Islet of Langerhans (tissue), 1 donor: ENCODE measurements at regions not wholly inside any gene's neighbourhood (a gene's known extent, or its start where the extent isn't known, plus 50 kb on each side); places are given as distances from the start of the nearest gene placed in this dataset.

Source experiments
- FAIRE-seq: peaks from one replicate; lab custom pipeline; 2011; peaks lifted over from hg19 to GRCh38; lab: Jason Lieb, UNC

- no peak for FAIRE-seq
Observed at GRCh38 chr12:28883406-28883997, 265.6 kb upstream of the FAR2 start.

GRCh38 chr12:28884904-28885679 lies 264.0 kb upstream of the FAR2 start:
- no peak for FAIRE-seq

GRCh38 chr12:28885928-28886327 lies 263.1 kb upstream of the FAR2 start:
- FAIRE-seq: no peak

- no peak for FAIRE-seq
Observed at GRCh38 chr12:28887461-28887990, 261.6 kb upstream of the FAR2 start.

GRCh38 chr12:28890664-28891063 lies 258.4 kb upstream of the FAR2 start:
- no peak for FAIRE-seq

GRCh38 chr12:28891126-28891525 lies 258.0 kb upstream of the FAR2 start:
- no peak for FAIRE-seq

- no peak for FAIRE-seq
Observed at GRCh38 chr12:28893365-28893764, 255.7 kb upstream of the FAR2 start.

GRCh38 chr12:28893856-28894255 lies 255.2 kb upstream of the FAR2 start:
- FAIRE-seq: no peak

GRCh38 chr12:28896421-28896820 lies 252.7 kb upstream of the FAR2 start:
- no peak for FAIRE-seq

GRCh38 chr12:28898038-28898437 lies 251.0 kb upstream of the FAR2 start:
- no peak for FAIRE-seq

- FAIRE-seq: no peak
Observed at GRCh38 chr12:28899951-28900350, 249.1 kb upstream of the FAR2 start.

GRCh38 chr12:28905220-28905955 lies 243.7 kb upstream of the FAR2 start:
- no peak for FAIRE-seq

GRCh38 chr12:28908646-28909045 lies 240.4 kb upstream of the FAR2 start:
- no peak for FAIRE-seq

GRCh38 chr12:28909291-28909690 lies 239.8 kb upstream of the FAR2 start:
- no peak for FAIRE-seq

GRCh38 chr12:28925719-28926376 lies 223.2 kb upstream of the FAR2 start:
- no peak for FAIRE-seq

- FAIRE-seq: no peak
Observed at GRCh38 chr12:28930704-28931103, 218.4 kb upstream of the FAR2 start.

GRCh38 chr12:28933176-28933575 lies 215.9 kb upstream of the FAR2 start:
- no peak for FAIRE-seq

GRCh38 chr12:28933864-28934527 lies 215.1 kb upstream of the FAR2 start:
- FAIRE-seq: no peak

- no peak for FAIRE-seq
Observed at GRCh38 chr12:28936221-28936620, 212.9 kb upstream of the FAR2 start.

GRCh38 chr12:28936711-28937110 lies 212.4 kb upstream of the FAR2 start:
- FAIRE-seq: no peak

GRCh38 chr12:28937196-28937595 lies 211.9 kb upstream of the FAR2 start:
- no peak for FAIRE-seq

GRCh38 chr12:28938056-28938455 lies 211.0 kb upstream of the FAR2 start:
- no peak for FAIRE-seq
